A673 (cell line): ENCODE measurements at regions not wholly inside any gene's neighbourhood (a gene's known extent, or its start where the extent isn't known, plus 50 kb on each side); places are given as distances from the start of the nearest gene placed in this dataset.

Source experiments
- BruUV-seq: library from RNA; stranded (reverse); fragments of 400-500 nt; replicated peaks from 2 replicates; lab custom pipeline; 2021; lab: Mats Ljungman, UMichigan
- CTCF ChIA-PET: fragments of 300-600 bp; sonication (Branson Sonifier 250); formaldehyde crosslinking; loops from one replicate; lab custom pipeline; 2022; ENCODE audit warnings: antibody characterized with exemption; lab: Charles Lee
- POLR2A ChIA-PET: fragments of 300-600 bp; sonication (Branson Sonifier 250); formaldehyde crosslinking; loops from one replicate; lab custom pipeline; 2022; ENCODE audit warnings: antibody characterized with exemption; ENCODE audit not compliant: low non-redundant PET; lab: Charles Lee
- DNase-seq: peaks from one replicate; pipeline ENCODE4 v3.0.0-alpha.2; 2015; ENCODE audit warnings: low spot score
- H3K27ac ChIP-seq: fragments of 200-600 bp; sonication (generic); 2 replicates; pipeline ENCODE4 v1.5.1; 2016; ENCODE audit warnings: mixed run types, low read depth, mild to moderate bottlenecking, mixed read lengths, antibody characterized with exemption, low read length; ENCODE audit not compliant: poor library complexity, severe bottlenecking
- H3K27me3 ChIP-seq: fragments of 200-600 bp; sonication (generic); replicated peaks from 2 replicates; pipeline ENCODE4 v1.6.1; 2017; ENCODE audit warnings: mixed run types, low read depth, mild to moderate bottlenecking, mixed read lengths, antibody characterized with exemption, low read length; ENCODE audit not compliant: insufficient read depth, poor library complexity
- H3K36me3 ChIP-seq: fragments of 200-600 bp; sonication (generic); 2 replicates; pipeline ENCODE4 v1.6.1; 2016; ENCODE audit warnings: mixed run types, mild to moderate bottlenecking, mixed read lengths, antibody characterized with exemption, low read length; ENCODE audit not compliant: insufficient read depth, poor library complexity, severe bottlenecking
- H3K4me1 ChIP-seq: fragments of 200-600 bp; sonication (generic); 2 replicates; pipeline ENCODE4 v1.6.1; 2017; ENCODE audit warnings: mixed run types, mild to moderate bottlenecking, mixed read lengths, antibody characterized with exemption, low read length; ENCODE audit not compliant: insufficient read depth, poor library complexity, severe bottlenecking
- H3K4me3 ChIP-seq: fragments of 200-600 bp; sonication (generic); 2 replicates; pipeline ENCODE4 v1.5.1; 2016; ENCODE audit warnings: low read depth, mixed run types, mild to moderate bottlenecking, mixed read lengths, low read length; ENCODE audit not compliant: poor library complexity, severe bottlenecking
- H3K9me3 ChIP-seq: fragments of 200-600 bp; sonication (generic); 2 replicates; pipeline ENCODE4 v1.6.1; 2016; ENCODE audit warnings: mixed run types, low read depth, mild to moderate bottlenecking, mixed read lengths, antibody characterized with exemption, low read length; ENCODE audit not compliant: poor library complexity, severe bottlenecking
- EZH2 ChIP-seq: fragments of 200-600 bp; sonication (generic); IDR thresholded peaks from 2 replicates; pipeline ENCODE4 v1.6.1; 2017; ENCODE audit warnings: borderline replicate concordance, low read depth, mild to moderate bottlenecking, mixed read lengths, antibody characterized with exemption, low read length; ENCODE audit not compliant: poor library complexity, severe bottlenecking
- intact Hi-C: fragments of 100-400 bp; cut with micrococcal nuclease; formaldehyde crosslinking; loops from one replicate; pipeline ENCODE4 v1.10.0; 2022; ENCODE audit not compliant: unreplicated experiment
- TF ChIP-seq, protein P1 (sequence below): fragments of 300-800, 200-600 bp; sonication (generic); conservative IDR thresholded peaks from 2 replicates; pipeline ENCODE4 v1.5.1; 2017; ENCODE audit warnings: low read depth, mild to moderate bottlenecking, antibody characterized with exemption, low read length, moderate library complexity, mixed read lengths

DNA sequence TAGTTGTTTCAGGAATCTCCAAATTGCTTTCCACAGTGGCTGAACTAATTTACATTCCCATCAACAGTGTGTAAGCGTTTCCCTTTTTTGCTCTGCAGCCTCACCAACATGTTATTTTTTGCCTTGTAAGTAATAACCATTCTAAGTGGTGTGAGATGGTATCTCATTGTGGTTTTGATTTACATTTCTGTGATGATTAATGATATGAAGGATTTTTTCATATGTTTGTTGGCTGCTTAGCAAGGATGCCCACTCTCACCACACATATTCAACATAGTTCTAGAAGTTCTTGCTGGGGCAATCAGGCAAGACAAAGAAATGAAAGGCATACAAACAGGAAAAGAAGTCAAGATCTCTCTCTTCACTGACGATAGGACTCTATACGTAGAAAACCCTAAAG, 472.4 kb downstream of the ZNF674 start:
- CTCF ChIA-PET: no interaction called here

DNA sequence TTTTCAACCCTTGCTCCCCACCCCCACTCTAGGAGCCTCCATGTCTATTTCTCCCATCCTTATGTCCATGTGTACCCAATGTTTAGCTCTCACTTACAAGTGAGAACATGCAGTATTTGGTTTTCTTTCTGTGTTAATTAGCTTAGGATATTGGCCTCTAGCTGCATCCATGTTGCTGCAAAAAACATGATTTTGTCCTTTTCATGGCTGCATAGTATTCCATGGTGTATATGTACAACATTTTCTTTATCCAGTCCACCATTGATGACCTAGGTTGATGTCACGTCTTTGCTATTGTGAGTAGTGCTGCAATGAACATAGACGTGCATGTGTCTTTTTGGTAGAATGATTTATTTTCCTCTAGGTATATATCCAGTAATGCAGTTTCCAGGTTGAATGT, 472.8 kb downstream of the ZNF674 start:
- ChIA-PET CTCF (no interaction called here), POLR2A (no interaction called here)
- Histone ChIP-seq H3K4me3 (no peak overlapping the region), H3K9me3 (peaks cover 7% of the 10 kb centered on the region), H3K27me3 (no peaks in the 10 kb centered on the region), H3K27ac (no peak overlapping the region), H3K4me1 (no peaks in the 10 kb centered on the region), H3K36me3 (no peaks in the 10 kb centered on the region)
- no peak for TF ChIP-seq EZH2
- TF ChIP-seq, protein P1, sequence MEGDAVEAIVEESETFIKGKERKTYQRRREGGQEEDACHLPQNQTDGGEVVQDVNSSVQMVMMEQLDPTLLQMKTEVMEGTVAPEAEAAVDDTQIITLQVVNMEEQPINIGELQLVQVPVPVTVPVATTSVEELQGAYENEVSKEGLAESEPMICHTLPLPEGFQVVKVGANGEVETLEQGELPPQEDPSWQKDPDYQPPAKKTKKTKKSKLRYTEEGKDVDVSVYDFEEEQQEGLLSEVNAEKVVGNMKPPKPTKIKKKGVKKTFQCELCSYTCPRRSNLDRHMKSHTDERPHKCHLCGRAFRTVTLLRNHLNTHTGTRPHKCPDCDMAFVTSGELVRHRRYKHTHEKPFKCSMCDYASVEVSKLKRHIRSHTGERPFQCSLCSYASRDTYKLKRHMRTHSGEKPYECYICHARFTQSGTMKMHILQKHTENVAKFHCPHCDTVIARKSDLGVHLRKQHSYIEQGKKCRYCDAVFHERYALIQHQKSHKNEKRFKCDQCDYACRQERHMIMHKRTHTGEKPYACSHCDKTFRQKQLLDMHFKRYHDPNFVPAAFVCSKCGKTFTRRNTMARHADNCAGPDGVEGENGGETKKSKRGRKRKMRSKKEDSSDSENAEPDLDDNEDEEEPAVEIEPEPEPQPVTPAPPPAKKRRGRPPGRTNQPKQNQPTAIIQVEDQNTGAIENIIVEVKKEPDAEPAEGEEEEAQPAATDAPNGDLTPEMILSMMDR: no peak
- no peak for DNase-seq
- intact Hi-C loops: no loop called here
- BruUV-seq: no TSS peak

More for the DNA sequence above, 472.4 kb downstream of the ZNF674 start:
- Histone ChIP-seq H3K27me3 (no peaks in the 10 kb centered on the region), H3K4me3 (no peak overlapping the region), H3K9me3 (peaks cover 7% of the 10 kb centered on the region), H3K27ac (no peak overlapping the region), H3K36me3 (no peaks in the 10 kb centered on the region), H3K4me1 (no peaks in the 10 kb centered on the region)
- POLR2A ChIA-PET: no interaction called here
- intact Hi-C loops: no loop called here
- BruUV-seq: no TSS peak
- no peak for DNase-seq
- no peak for TF ChIP-seq EZH2
- TF ChIP-seq, protein P1: no peak

DNA sequence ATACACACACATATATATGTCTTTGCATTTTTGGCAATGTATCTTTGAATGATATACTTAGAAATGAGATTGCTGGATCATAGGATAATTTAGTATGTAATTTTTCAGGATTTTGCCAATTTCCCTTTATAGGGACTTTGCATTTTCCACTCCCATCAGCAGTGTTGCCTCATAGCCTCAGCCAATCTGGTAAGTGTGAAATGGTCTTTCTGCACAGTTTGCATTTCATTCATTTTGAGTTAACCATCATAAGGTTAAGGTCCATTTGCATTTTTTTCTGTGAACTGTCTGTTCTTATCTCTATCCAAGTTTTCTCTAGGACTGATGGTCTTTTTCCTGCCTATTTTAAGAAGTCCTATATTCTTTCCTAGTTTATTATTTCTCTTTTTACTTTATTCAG, 474.8 kb downstream of the ZNF674 start:
- TF ChIP-seq EZH2: no peak
- TF ChIP-seq, protein P1: no peak
- Histone ChIP-seq H3K9me3 (peaks cover 10% of the 10 kb centered on the region), H3K27ac (no peak overlapping the region), H3K27me3 (no peaks in the 10 kb centered on the region), H3K4me1 (no peaks in the 10 kb centered on the region), H3K36me3 (no peaks in the 10 kb centered on the region), H3K4me3 (no peak overlapping the region)
- ChIA-PET CTCF (no interaction called here), POLR2A (no interaction called here)
- DNase-seq: no peak
- intact Hi-C loops: no loop called here
- BruUV-seq: no TSS peak
